ENCODE measurements at regions not wholly inside any gene's neighbourhood (a gene's known extent, or its start where the extent isn't known, plus 50 kb on each side); places are given as distances from the start of the nearest gene placed in this dataset.
A peak's percentile ranks its signal among the peaks of the same experiment; 100 is the strongest.
"Not testable (repeated sequence)": the region's sequence is repeated elsewhere in the genome, so short reads cannot be mapped to it uniquely, and the experiment has no call there.

DNA sequence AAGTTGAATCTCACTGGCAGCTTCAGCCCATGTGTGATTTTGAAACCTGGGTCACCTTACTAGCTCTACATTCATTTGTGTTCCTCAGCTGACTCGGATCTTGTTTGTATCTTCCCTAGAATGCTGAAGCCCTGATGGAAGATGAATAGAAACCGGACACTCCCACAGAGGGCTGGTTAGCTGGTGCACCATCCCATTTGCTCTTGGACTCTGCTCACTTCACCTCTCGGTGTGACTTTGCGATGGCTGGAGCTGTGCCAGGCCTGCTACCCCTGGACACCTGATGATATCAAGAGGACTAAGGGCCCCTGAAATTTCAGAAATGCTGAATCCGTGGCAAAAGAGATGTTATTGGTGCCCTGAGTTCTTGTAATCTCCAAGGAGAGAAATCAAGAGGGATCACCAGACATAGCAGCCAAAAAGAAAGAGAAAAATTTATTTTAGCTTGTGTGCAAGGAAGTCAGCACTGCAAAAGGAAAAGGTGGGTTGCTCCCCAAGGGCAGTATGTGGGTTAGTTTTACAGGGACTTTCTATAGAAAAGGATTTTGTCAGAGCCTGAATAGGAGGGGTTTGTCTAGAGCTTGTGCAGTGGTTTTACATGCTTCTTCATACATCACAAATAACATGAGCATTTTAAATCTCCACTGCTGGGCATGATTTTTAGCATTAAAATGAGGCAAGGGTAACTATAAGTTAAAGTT is 426.3 kb upstream of the NOX3 start:
- DNase-seq (ENCODE audit: low read depth) = no peak

DNA sequence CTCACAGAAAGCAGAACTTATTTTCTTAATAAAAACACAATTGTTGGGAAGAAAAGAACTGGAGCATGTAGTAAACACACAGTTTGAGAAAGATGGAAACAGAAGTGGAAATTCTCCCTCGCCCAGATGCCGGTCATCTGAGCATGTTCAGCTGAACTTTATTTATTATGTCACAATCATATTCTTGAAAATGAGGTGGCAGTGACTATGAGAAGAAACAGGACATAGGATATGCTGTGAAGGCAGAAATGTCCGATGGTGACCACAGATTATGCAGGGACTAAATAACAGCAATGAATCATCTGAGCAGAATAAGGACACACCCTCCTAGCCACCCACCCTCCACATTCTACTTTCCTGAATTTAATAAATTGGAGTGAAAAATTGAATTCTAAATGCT is 425.3 kb upstream of the NOX3 start:
- peak; percentile 48 for DNase-seq (ENCODE audit: low read depth)

DNA sequence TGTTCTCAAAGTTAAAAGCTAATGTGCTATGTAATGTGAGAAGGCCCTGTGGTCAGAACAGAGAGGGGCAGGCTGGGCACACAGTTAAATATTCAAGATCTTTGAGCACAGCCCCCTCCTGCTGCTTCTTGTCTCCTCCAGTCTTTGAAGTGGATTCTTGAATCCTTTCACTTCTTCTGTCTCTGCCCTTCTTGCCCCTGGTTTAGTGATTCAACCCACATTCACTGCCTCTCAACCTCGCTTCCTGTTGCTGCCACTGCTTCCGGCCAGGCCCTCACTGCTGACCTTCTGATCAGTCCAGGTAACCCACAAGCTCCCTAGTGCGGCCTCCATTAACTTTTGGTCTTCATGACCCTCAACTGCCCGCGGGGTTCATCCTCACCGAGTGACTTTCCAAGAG is 417.3 kb upstream of the NOX3 start:
- peak; percentile 40 for DNase-seq (ENCODE audit: low read depth)

DNA sequence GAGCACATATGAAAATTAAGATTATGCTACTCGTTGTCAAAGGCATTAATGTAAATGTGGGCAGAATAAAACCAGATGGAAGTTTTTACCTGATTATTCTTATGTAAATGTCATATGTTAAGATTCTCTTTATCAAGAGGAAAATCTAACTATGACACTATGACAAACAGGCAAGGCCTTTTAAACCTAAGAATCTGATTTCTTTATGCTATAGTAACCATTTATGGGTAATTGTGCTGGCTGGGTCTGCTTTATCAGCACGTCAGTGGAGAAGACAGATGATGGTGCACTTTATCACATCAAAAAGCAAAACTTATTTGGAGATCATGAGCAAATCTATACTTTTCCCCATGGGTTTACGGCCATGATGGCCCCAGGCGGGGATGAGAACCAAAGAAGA is 412.0 kb upstream of the NOX3 start:
- no peak for DNase-seq (ENCODE audit: low read depth)

DNA sequence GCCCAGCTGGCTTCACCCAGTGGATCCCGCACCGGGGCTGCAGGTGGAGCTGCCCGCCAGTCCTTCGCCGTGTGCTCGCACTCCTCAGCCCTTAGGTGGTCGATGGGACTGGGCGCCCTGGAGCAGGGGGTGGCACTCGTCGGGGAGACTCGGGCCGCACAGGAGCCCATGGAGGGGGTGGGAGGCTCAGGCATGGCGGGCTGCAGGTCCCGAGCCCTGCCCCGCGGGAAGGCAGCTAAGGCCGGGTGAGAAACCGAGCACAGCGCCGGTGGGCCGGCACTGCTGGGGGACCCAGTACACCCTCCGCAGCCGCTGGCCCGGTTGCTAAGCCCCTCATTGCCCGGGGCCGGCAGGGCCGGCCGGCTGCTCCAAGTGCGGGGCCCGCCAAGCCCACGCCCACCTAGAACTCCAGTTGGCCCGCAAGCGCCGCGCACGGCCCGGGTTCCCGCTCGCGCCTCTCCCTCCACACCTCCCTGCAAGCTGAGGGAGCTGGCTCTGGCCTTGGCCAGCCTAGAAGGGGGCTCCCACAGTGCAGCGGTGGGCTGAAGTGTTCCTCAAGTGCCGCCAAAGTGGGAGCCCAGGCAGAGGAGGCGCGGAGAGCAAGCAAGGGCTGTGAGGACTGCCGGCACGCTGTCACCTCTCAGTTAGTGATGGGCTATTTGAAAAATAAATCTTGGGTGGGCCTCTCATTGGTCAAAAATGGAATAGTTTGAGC is 411.2 kb upstream of the NOX3 start:
- not testable (repeated sequence) for DNase-seq (ENCODE audit: low read depth)

- no peak for DNase-seq (ENCODE audit: low read depth)
These were observed 406.2 kb upstream of the NOX3 start for GRCh38 chr6:155861821-155862220.

DNA sequence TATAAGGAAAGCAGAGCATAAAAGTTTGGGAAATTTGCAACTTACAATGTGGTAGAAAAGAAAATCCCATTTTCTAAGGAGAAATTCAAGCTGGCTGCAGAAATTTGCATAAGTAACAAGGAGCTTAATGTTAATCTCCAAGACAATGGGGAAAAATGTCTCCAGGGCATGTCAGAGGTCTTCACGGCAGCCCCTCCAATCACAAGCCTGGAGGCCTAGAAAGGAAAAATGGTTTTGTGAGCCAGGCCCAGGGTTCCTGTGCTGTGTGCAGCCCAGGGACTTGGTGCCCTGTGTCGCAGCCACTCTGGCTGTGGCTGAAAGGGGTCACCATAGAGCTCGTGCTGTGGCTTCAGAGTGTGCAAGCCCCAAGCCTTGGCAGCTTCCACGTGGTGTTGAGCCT is 403.3 kb upstream of the NOX3 start:
- not testable (repeated sequence) for DNase-seq (ENCODE audit: low read depth)

DNA sequence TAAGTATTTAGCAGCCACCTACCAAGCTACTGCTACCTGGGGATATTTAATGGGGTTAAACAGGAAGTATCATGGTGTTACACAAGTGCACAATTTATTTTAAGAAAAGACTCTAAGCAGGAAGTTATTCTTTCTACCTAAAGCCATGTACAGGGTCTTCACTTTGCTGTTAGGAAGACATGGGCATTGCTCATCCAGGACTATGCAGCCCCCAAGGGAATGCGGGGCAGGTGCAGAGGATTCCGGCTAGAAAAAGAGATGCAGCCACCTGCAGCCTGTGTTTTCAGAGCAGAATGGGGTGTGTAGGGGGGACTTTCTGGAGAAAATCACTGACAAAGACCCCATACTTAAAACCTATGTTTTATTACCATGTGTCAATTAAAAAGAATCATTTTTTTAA is 399.1 kb upstream of the NOX3 start:
- no peak for DNase-seq (ENCODE audit: low read depth)

DNA sequence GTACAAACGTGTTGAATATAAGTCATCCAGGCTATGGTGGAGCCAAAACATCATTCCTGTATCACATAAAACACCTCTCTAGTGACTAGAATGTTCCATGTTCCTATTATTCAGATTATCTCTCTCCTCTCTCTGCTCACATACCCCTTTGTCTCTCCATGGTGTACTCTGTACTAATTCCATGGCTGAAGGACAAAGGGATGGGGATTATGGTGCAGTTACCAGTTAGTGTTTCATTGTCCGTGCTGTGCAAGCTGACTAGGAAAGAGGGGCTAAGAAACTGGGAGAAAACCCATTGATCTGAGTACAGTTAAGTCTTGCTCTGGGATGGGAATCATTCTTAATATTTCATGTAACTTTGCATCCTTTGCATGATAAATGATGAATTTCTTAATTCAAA is 397.4 kb upstream of the NOX3 start:
- no peak for DNase-seq (ENCODE audit: low read depth)

- DNase-seq (ENCODE audit: low read depth) = peak; percentile 89
These were observed 394.8 kb upstream of the NOX3 start for GRCh38 chr6:155850408-155850841.

GRCh38 chr6:155847711-155848110 is 392.1 kb upstream of the NOX3 start:
- no peak for DNase-seq (ENCODE audit: low read depth)

DNA sequence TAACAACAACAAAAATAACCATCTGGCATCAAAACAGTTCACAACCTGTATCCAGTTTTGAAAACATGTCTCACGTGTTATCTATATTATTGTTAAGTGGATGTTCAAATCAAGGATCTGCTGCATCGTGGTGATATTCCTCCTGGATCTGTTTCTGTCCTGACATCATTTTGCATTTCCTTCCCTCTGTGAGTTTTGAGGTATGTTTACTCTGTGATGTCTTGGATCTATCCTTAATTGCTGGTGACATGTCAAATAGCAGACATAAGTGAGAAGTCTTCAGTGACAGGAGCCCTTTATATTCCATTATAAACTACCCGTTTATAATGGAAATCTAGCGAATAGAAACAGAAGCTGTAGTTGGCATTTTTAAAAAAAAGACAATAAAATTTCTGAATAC is 381.8 kb upstream of the NOX3 start:
- DNase-seq (ENCODE audit: low read depth) = no peak

GRCh38 chr6:155832596-155832995 is 377.0 kb upstream of the NOX3 start:
- peak; percentile 69 for DNase-seq (ENCODE audit: low read depth)

DNA sequence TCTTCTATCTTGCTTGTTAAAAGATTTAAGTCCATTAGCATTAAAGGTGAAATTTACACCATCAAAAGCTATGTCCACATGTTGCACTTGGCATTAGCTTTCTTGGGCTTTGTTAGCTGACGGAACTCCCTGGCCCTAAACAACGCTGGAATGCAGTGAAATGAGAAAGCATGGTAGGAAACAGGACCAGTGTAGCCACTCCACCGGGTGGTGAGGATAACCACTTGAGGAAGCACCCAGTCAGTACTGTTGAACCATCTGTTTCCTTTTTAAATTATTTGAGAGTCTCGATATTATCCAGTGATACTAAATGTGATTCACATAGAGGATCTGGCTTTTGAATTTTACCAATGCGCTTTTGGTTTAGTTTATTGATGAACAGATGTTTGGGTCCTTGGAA is 374.9 kb upstream of the NOX3 start:
- DNase-seq (ENCODE audit: low read depth) = no peak

DNA sequence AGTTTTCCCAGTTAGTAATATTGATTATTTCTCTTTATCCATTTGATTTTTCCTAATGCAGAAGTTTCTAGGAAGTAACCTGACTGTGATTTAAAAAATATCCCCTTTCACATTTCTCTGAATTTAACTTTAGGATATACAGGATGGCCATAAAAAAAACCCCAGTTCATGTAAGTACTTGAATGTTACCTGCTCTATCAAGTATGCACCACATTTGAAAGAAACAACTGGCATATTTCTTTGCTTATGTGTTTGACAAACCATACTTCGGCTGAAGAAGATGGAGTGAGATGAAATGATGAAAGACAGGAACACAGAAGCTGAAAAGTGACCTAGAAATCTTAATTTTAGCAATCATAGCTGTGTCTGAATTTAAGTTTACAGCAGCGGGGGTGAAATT is 374.0 kb upstream of the NOX3 start:
- no peak for DNase-seq (ENCODE audit: low read depth)

- DNase-seq (ENCODE audit: low read depth) = no peak
These were observed 373.4 kb upstream of the NOX3 start for GRCh38 chr6:155828989-155829388.

DNA sequence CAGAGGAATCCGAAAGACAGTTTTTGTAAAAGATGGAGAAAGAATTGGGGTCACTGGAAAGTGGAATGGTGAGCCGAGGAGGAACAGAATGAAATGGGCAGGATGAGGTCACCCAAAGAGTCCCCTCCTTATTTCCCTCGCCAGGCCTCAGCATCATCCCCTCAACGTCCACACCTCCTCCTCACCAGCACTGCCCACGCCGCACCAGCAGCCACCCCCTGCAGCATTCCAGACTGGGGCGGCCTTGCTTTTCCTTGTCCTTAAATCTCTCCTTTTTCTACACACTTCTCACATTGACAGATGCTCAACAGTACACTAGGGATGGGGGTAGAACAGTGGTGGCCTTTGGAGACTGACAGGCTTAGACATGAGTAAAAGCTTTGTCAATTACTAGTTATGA is 363.1 kb upstream of the NOX3 start:
- no peak for DNase-seq (ENCODE audit: low read depth)

GRCh38 chr6:155813548-155813947 is 357.9 kb upstream of the NOX3 start:
- no peak for DNase-seq (ENCODE audit: low read depth)

GRCh38 chr6:155807243-155807642 is 351.6 kb upstream of the NOX3 start:
- no peak for DNase-seq (ENCODE audit: low read depth)

DNA sequence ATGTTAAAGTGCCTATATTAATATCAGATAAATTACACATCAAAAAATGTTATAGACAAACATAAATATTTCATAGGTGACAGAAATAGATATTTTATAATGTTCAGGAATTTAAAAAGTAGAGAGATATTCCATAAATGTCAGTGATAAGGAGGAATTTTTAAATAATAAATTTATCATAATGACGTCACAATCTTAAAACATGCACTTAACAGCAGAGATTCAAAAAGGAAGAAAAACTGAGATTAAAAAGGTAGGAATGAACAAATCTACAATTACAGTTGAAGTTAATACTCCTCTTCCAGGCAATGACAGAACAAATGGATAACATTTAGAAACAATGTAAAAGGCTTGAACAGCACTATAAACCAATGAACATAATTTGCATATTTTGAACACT is 345.4 kb upstream of the NOX3 start:
- DNase-seq (ENCODE audit: low read depth) = no peak

- DNase-seq (ENCODE audit: low read depth) = not testable (repeated sequence)
These were observed 343.2 kb upstream of the NOX3 start for GRCh38 chr6:155798876-155799275.

DNA sequence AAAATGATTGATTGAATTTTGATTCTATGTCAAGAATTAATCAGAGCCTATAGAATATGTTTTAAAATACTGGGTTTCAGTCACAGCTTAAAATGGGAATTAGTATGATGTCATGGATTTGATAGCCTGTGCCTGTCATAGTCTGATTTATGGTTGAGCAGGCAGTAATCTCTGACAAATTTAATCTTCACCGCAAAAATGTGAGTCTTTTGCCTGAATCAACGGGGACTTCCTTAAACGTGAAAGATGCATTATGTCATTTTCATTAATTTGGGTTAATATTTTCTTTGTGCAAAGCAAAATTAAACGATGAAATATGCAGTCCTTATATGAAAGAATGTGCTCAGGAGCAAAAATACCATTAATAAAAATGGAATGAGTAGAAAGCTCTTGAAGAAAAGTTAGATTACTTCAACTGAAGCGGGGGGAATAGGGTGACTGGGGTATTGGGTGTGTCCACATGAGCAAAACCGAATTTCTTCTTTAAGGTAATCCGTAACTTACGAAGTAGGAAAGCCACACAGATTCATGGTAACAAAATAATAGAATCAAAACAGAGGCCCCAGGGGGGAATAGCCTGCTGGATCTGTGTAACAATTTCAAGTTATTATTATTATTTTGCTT is 339.6 kb upstream of the NOX3 start:
- DNase-seq (ENCODE audit: low read depth) = peak; percentile 42

DNA sequence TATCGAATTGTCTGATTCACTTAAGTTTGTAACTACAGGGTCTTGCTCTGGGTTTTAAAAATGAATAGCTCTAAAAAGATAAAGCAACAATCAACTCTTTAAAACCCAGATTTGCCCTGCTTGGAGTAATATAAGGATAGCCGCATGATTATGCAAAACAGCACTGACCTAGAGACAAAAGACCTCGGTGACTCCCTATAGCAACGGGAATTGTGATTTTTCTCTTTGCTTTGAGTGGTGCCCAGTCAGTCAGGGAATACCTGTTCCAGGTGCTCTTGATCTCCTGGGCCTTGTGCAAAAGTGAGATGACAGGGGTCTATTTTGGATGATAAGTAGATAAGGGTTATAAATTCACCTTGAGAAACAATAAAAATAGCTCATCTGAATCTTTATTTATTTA is 336.3 kb upstream of the NOX3 start:
- no peak for DNase-seq (ENCODE audit: low read depth)
